Liver (tissue), 8 donors: ENCODE measurements at regions not wholly inside any gene's neighbourhood (a gene's known extent, or its start where the extent isn't known, plus 50 kb on each side); places are given as distances from the start of the nearest gene placed in this dataset.

Experiments
- DNase-seq: peaks from one replicate; pipeline ENCODE4 v3.0.0-alpha.2; 2017; ENCODE audit warnings: low spot score
- H3K27ac ChIP-seq, 2 donors: one replicate each; pipeline ENCODE4 v1.7.0; 2013; ENCODE audit warnings: inconsistent platforms in 2 of 2, low read length in 2 of 2, control low read depth in 1 of 2, low read depth in 1 of 2, mild to moderate bottlenecking in 1 of 2
- H3K27me3 ChIP-seq, 4 donors: one replicate each; pipeline versions ENCODE4 v1.6.1 to v1.7.0; 2013; ENCODE audit warnings: low read length in 3 of 4, inconsistent platforms in 1 of 4, mild to moderate bottlenecking in 1 of 4, moderate library complexity in 1 of 4; ENCODE audit not compliant: control insufficient read depth in 4 of 4, insufficient read depth in 4 of 4
- H3K36me3 ChIP-seq, 4 donors: one replicate each; pipeline versions ENCODE4 v1.6.1 to v1.7.0; 2013; ENCODE audit warnings: low read length in 3 of 4, mild to moderate bottlenecking in 3 of 4, low read depth in 1 of 4, moderate library complexity in 1 of 4; ENCODE audit not compliant: control insufficient read depth in 4 of 4, insufficient read depth in 3 of 4
- H3K4me1 ChIP-seq, 4 donors: one replicate each; pipeline versions ENCODE4 v1.6.1 to v1.7.0; 2013; ENCODE audit warnings: low read length in 3 of 4, mild to moderate bottlenecking in 3 of 4, moderate library complexity in 1 of 4; ENCODE audit not compliant: control insufficient read depth in 4 of 4, insufficient read depth in 4 of 4
- H3K4me3 ChIP-seq, 3 donors: one replicate each; pipeline versions ENCODE4 v1.6.1 to v1.7.0; 2013; ENCODE audit warnings: low read length in 3 of 3, control low read depth in 1 of 3, low read depth in 1 of 3, mild to moderate bottlenecking in 1 of 3
- H3K9ac ChIP-seq, 2 donors: one replicate each; pipeline ENCODE4 v1.7.0; 2013; ENCODE audit warnings: low read length in 2 of 2, mild to moderate bottlenecking in 2 of 2, moderate library complexity in 2 of 2, control low read depth in 1 of 2, low read depth in 1 of 2
- H3K9me3 ChIP-seq, 4 donors: one replicate each; pipeline versions ENCODE4 v1.6.1 to v1.7.0; 2013; ENCODE audit warnings: low read length in 3 of 4; ENCODE audit not compliant: control insufficient read depth in 4 of 4
- ATF3 ChIP-seq: IDR thresholded peaks from 2 replicates; pipeline ENCODE4 v1.6.1; 2016; ENCODE audit warnings: antibody characterized with exemption
- CTCF ChIP-seq: fragments of 150-350 bp; IDR thresholded peaks from 2 replicates; pipeline ENCODE4 v1.5.1; 2017; ENCODE audit warnings: improper control_type of control experiment, low read depth, low read length; ENCODE audit not compliant: missing input control
- EGR1 ChIP-seq, 2 donors: IDR thresholded peaks; 2 replicates each; pipeline ENCODE4 v1.6.1; 2016 to 2018; ENCODE audit warnings: antibody characterized with exemption in 2 of 2, low read depth in 2 of 2
- FOXA1 ChIP-seq: IDR thresholded peaks from 2 replicates; pipeline ENCODE4 v1.6.1; 2016; ENCODE audit warnings: antibody characterized with exemption
- FOXA2 ChIP-seq: IDR thresholded peaks from 2 replicates; pipeline ENCODE4 v1.6.1; 2016; ENCODE audit warnings: antibody characterized with exemption
- GABPA ChIP-seq, 2 donors: IDR thresholded peaks in 1 of 2; conservative IDR thresholded peaks in 1 of 2; 2 replicates each; pipeline ENCODE4 v1.6.1; 2016; ENCODE audit warnings: antibody characterized with exemption in 2 of 2, mild to moderate bottlenecking in 1 of 2, moderate library complexity in 1 of 2
- HNF4A ChIP-seq, 2 donors: conservative IDR thresholded peaks; 2 replicates each; pipeline ENCODE4 v1.6.1; 2016; ENCODE audit warnings: antibody characterized with exemption in 2 of 2, mild to moderate bottlenecking in 2 of 2
- HNF4G ChIP-seq: IDR thresholded peaks from 2 replicates; pipeline ENCODE4 v1.6.1; 2016; ENCODE audit warnings: antibody characterized with exemption
- JUND ChIP-seq, 2 donors: IDR thresholded peaks; 2 replicates each; pipeline ENCODE4 v1.6.1; 2016; ENCODE audit warnings: antibody characterized with exemption in 2 of 2
- MAX ChIP-seq: IDR thresholded peaks from 2 replicates; pipeline ENCODE4 v1.6.1; 2016; ENCODE audit warnings: antibody characterized with exemption
- NR2F2 ChIP-seq: IDR thresholded peaks from 2 replicates; pipeline ENCODE4 v1.6.1; 2016; ENCODE audit warnings: antibody characterized with exemption
- RAD21 ChIP-seq, 2 donors: IDR thresholded peaks; 2 replicates each; pipeline ENCODE4 v1.6.1; 2016; ENCODE audit warnings: antibody characterized with exemption in 2 of 2, mild to moderate bottlenecking in 2 of 2
- REST ChIP-seq: IDR thresholded peaks from 2 replicates; pipeline ENCODE4 v1.6.1; 2016; ENCODE audit warnings: antibody characterized with exemption, mild to moderate bottlenecking
- RXRA ChIP-seq, 2 donors: IDR thresholded peaks; 2 replicates each; pipeline ENCODE4 v1.6.1; 2017 to 2018; ENCODE audit warnings: antibody characterized with exemption in 2 of 2, mild to moderate bottlenecking in 1 of 2
- SP1 ChIP-seq: IDR thresholded peaks from 2 replicates; pipeline ENCODE4 v1.6.1; 2018; ENCODE audit warnings: antibody characterized with exemption, mild to moderate bottlenecking
- TAF1 ChIP-seq: conservative IDR thresholded peaks from 2 replicates; pipeline ENCODE4 v1.6.1; 2016; ENCODE audit warnings: antibody characterized with exemption, mild to moderate bottlenecking
- YY1 ChIP-seq: IDR thresholded peaks from 2 replicates; pipeline ENCODE4 v1.6.1; 2016; ENCODE audit warnings: antibody characterized with exemption, mild to moderate bottlenecking
- ZBTB33 ChIP-seq: IDR thresholded peaks from 2 replicates; pipeline ENCODE4 v1.6.1; 2016; ENCODE audit warnings: antibody characterized with exemption
- WGBS: extraction: QIAGEN DNeasy Blood & Tissue Kit; methylation state at CpG from one replicate; pipeline ENCODE4 v1.1.7; 2013; 5-methylcytosine and 5-hydroxymethylcytosine counted together
- donor health status: healthy.
- donor health status: healthy.
- donor health status: healthy.
- donor health status: healthy.
- donor health status: healthy.

- Histone ChIP-seq H3K4me1 (no peaks in the 10 kb centered on the region), H3K9me3 (no peaks in the 10 kb centered on the region), H3K9ac (no peak overlapping the region), H3K27ac (no peak overlapping the region), H3K36me3 (no peaks in the 10 kb centered on the region), H3K4me3 (no peak overlapping the region), H3K27me3 (peaks cover 0 to 3% (median 0%) of the 10 kb centered on the region in 4 donors)
- no peak for TF ChIP-seq ZBTB33
- TF ChIP-seq EGR1 (IDR thresholded peaks at IDR 0.05; ENCODE audit: low read depth in 2 of 2): no peak
- TF ChIP-seq JUND (IDR thresholded peaks at IDR 0.05): no peak
- TF ChIP-seq CTCF: no peak
- TF ChIP-seq NR2F2: no peak
- TF ChIP-seq MAX: no peak
- no peak for TF ChIP-seq TAF1
- no peak for TF ChIP-seq FOXA1
- TF ChIP-seq HNF4G: no peak
- TF ChIP-seq HNF4A (conservative IDR thresholded peaks at IDR 0.05): no peak
- no peak for TF ChIP-seq ATF3
- TF ChIP-seq RAD21 (IDR thresholded peaks at IDR 0.05): no peak
- no peak for TF ChIP-seq REST
- WGBS: 85% methylated on average over 6 of the region's 6 CpGs
- no peak for DNase-seq
Observed at GRCh38 chr12:127327986-127328385, 939.0 kb upstream of the TMEM132C start.

- H3K36me3 ChIP-seq: no peaks in the 10 kb centered on the region
- no peak overlapping the region for H3K4me3 ChIP-seq
- no peak overlapping the region for H3K27ac ChIP-seq
- peaks cover 0 to 3% (median 0%) of the 10 kb centered on the region in 4 donors for H3K27me3 ChIP-seq
- H3K9ac ChIP-seq: no peak overlapping the region
- TF ChIP-seq JUND (IDR thresholded peaks at IDR 0.05): no peak
- TF ChIP-seq SP1: no peak
- no peak for TF ChIP-seq TAF1
- TF ChIP-seq CTCF: no peak
- no peak for TF ChIP-seq HNF4G
- TF ChIP-seq FOXA1: no peak
- no peak for TF ChIP-seq YY1
- no peak for TF ChIP-seq EGR1 (IDR thresholded peaks at IDR 0.05; ENCODE audit: low read depth in 2 of 2)
- TF ChIP-seq MAX: no peak
- no peak for TF ChIP-seq GABPA (IDR thresholded peaks at IDR 0.05 in 1 of 2, conservative IDR thresholded peaks at IDR 0.05 in 1 of 2)
- no peak for TF ChIP-seq FOXA2
- TF ChIP-seq NR2F2: no peak
- no peak for TF ChIP-seq REST
- TF ChIP-seq RXRA (IDR thresholded peaks at IDR 0.05): no peak
- WGBS: 52% methylated on average over 5 of the region's 5 CpGs
- DNase-seq: no peak
- no peaks in the 10 kb centered on the region for H3K4me1 ChIP-seq
- H3K9me3 ChIP-seq: no peaks in the 10 kb centered on the region
Observed at GRCh38 chr12:127328867-127329266, 938.1 kb upstream of the TMEM132C start.
